HG02943 (cell line): ENCODE measurements at regions not wholly inside any gene's neighbourhood (a gene's known extent, or its start where the extent isn't known, plus 50 kb on each side); places are given as distances from the start of the nearest gene placed in this dataset.

Source experiments
- ATAC-seq: cut with Tn5 transposase; IDR thresholded peaks from one replicate; pipeline ENCODE4 v1.9.1; 2021; ENCODE audit warnings: mild to moderate bottlenecking, low read depth, moderate library complexity; ENCODE audit not compliant: unreplicated experiment

GRCh38 chrX:4186331-4186730 lies 472.9 kb upstream of the PRKX start:
- no peak for ATAC-seq

GRCh38 chrX:4185086-4185485 lies 471.6 kb upstream of the PRKX start:
- ATAC-seq = no peak

GRCh38 chrX:4182408-4182806 lies 469.0 kb upstream of the PRKX start:
- no peak for ATAC-seq

- no peak for ATAC-seq
These were observed 468.4 kb upstream of the PRKX start for GRCh38 chrX:4181782-4182407.

- ATAC-seq = no peak
These were observed 465.6 kb upstream of the PRKX start for GRCh38 chrX:4179031-4179430.

GRCh38 chrX:4175221-4175620 lies 461.8 kb upstream of the PRKX start:
- ATAC-seq = no peak

GRCh38 chrX:4173743-4174142 lies 460.3 kb upstream of the PRKX start:
- no peak for ATAC-seq

- ATAC-seq = no peak
These were observed 438.3 kb upstream of the PRKX start for GRCh38 chrX:4151798-4152197.

GRCh38 chrX:4150259-4150658 lies 436.8 kb upstream of the PRKX start:
- no peak for ATAC-seq

GRCh38 chrX:4129626-4130025 lies 416.2 kb upstream of the PRKX start:
- ATAC-seq = no peak

GRCh38 chrX:4118666-4119530 lies 405.4 kb upstream of the PRKX start:
- no peak for ATAC-seq

GRCh38 chrX:4110964-4111363 lies 397.5 kb upstream of the PRKX start:
- ATAC-seq = no peak

GRCh38 chrX:4094926-4095325 lies 381.5 kb upstream of the PRKX start:
- ATAC-seq = no peak

GRCh38 chrX:4091046-4091760 lies 377.8 kb upstream of the PRKX start:
- no peak for ATAC-seq

- no peak for ATAC-seq
These were observed 346.4 kb upstream of the PRKX start for GRCh38 chrX:4059893-4060292.

- no peak for ATAC-seq
These were observed 330.5 kb upstream of the PRKX start for GRCh38 chrX:4043951-4044350.

GRCh38 chrX:4035874-4036273 lies 322.4 kb upstream of the PRKX start:
- no peak for ATAC-seq

- ATAC-seq = no peak
These were observed 314.7 kb upstream of the PRKX start for GRCh38 chrX:4028151-4028550.

GRCh38 chrX:4005281-4005680 lies 291.8 kb upstream of the PRKX start:
- ATAC-seq = no peak

GRCh38 chrX:4004822-4005221 lies 291.4 kb upstream of the PRKX start:
- no peak for ATAC-seq

- ATAC-seq = no peak
These were observed 280.9 kb upstream of the PRKX start for GRCh38 chrX:3994315-3994714.
